CD4-positive, alpha-beta memory T cell (primary cell): ENCODE measurements at regions not wholly inside any gene's neighbourhood (a gene's known extent, or its start where the extent isn't known, plus 50 kb on each side); places are given as distances from the start of the nearest gene placed in this dataset.

Experiments used
- CTCF ChIA-PET: fragments of 350-600 bp; sonication (Branson Sonifier 250); formaldehyde crosslinking; loops from one replicate; lab custom pipeline; 2021; ENCODE audit warnings: inconsistent platforms; ENCODE audit not compliant: partially characterized antibody; lab: Charles Lee
- POLR2A ChIA-PET: fragments of 350-600 bp; sonication (Branson Sonifier 250); formaldehyde crosslinking; loops from one replicate; lab custom pipeline; 2021; ENCODE audit not compliant: partially characterized antibody; lab: Charles Lee
- DNase-seq, 5 donors: peaks; one replicate each; pipeline versions ENCODE4 v3.0.0 to v3.0.0-alpha.2; 2020 to 2022; ENCODE audit warnings: mixed read lengths in 1 of 5
- H3K27ac ChIP-seq: one replicate; pipeline ENCODE4 v1.7.0; 2013; ENCODE audit warnings: low read depth, low read length
- H3K27me3 ChIP-seq: 2 replicates; pipeline ENCODE4 v1.7.0; 2013; ENCODE audit warnings: mild to moderate bottlenecking, low read length, moderate library complexity; ENCODE audit not compliant: insufficient read depth
- H3K36me3 ChIP-seq: 2 replicates; pipeline ENCODE4 v1.7.0; 2013; ENCODE audit warnings: mild to moderate bottlenecking, low read length, moderate library complexity; ENCODE audit not compliant: insufficient read depth
- H3K4me1 ChIP-seq: 2 replicates; pipeline ENCODE4 v1.7.0; 2013; ENCODE audit warnings: mild to moderate bottlenecking, low read length, moderate library complexity; ENCODE audit not compliant: insufficient read depth
- H3K4me3 ChIP-seq, 2 donors: one replicate each; pipeline ENCODE4 v1.7.0; 2013; ENCODE audit warnings: low read length in 2 of 2, mild to moderate bottlenecking in 1 of 2
- H3K9me3 ChIP-seq, 2 donors: one replicate each; pipeline ENCODE4 v1.7.0; 2013; ENCODE audit warnings: low read length in 2 of 2, control low read depth in 1 of 2; ENCODE audit not compliant: control insufficient read depth in 1 of 2
- H3K27ac Mint-ChIP-seq, 7 donors: one replicate each; pipeline ENCODE4 v1.8.0; 2020 to 2021; ENCODE audit warnings: mixed read lengths in 7 of 7, mild to moderate bottlenecking in 6 of 7, inconsistent platforms in 3 of 7, moderate library complexity in 3 of 7
- H3K27me3 Mint-ChIP-seq, 2 donors: one replicate each; pipeline ENCODE4 v1.8.0; 2020 to 2021; ENCODE audit warnings: mixed read lengths in 2 of 2
- H3K36me3 Mint-ChIP-seq, 2 donors: one replicate each; pipeline ENCODE4 v1.8.0; 2020 to 2021; ENCODE audit warnings: mixed read lengths in 2 of 2, inconsistent platforms in 1 of 2, mild to moderate bottlenecking in 1 of 2
- H3K4me1 Mint-ChIP-seq, 4 donors: one replicate each; pipeline ENCODE4 v1.8.0; 2020 to 2021; ENCODE audit warnings: mixed read lengths in 4 of 4, mild to moderate bottlenecking in 1 of 4
- H3K4me3 Mint-ChIP-seq, 8 donors: one replicate each; pipeline ENCODE4 v1.8.0; 2020 to 2021; ENCODE audit warnings: mixed read lengths in 8 of 8, mild to moderate bottlenecking in 7 of 8, moderate library complexity in 6 of 8, inconsistent platforms in 3 of 8
- H3K9me3 Mint-ChIP-seq, 8 donors: one replicate each; pipeline ENCODE4 v1.8.0; 2020 to 2021; ENCODE audit warnings: mixed read lengths in 8 of 8, mild to moderate bottlenecking in 5 of 8, inconsistent platforms in 3 of 8, moderate library complexity in 1 of 8
- intact Hi-C: fragments of 100-400 bp; cut with micrococcal nuclease; formaldehyde crosslinking; loops from one replicate; pipeline ENCODE4 v1.15.1; 2023

DNA sequence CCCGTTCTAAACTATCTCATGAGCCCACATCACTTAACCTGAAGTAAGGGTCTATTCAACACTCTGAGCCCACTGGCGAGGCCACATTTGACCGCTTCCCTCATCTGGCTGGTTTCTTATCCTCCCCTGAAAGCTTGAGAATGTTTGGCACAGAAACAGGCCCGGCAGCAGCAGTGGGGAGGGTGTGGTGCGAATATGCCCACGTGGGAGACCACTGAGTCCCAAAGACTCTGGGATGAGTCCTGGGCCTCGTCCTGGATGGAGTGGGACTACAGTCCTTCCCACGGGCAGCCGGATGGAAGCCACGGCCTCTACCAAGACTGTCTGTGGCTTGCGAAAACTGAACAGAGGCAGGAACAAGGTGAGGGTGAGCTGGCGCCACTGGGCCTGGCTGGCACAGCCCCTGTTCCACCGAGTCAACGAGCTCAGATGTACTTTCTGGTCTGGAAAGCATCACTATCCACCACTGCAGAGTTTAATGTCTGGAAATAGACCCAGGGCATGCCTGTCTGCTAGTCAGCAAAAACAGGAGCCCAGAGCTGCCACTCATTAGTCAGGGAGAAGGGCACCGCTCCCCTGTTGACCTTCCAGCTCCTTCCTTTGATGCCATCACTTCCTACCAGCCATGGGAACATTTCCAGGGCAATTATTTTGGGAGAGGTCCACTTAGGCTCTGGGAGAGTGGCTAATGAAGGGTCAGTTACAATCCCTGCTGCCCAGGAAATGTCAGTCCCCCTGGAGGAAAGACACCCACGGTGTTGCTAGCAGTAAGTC is 386.6 kb downstream of the MATN1 start:
- H3K4me3 ChIP-seq = no peak overlapping the region
- intact Hi-C loops = no loop called here
- no peaks in the 10 kb centered on the region for H3K4me1 ChIP-seq
- H3K9me3 Mint-ChIP-seq = no peaks in the 10 kb centered on the region
- no peaks in the 10 kb centered on the region for H3K36me3 Mint-ChIP-seq
- no peaks in the 10 kb centered on the region for H3K4me1 Mint-ChIP-seq
- H3K9me3 ChIP-seq = no peaks in the 10 kb centered on the region
- ChIA-PET CTCF (no interaction called here), POLR2A (no interaction called here)
- H3K27me3 ChIP-seq = no peaks in the 10 kb centered on the region
- H3K4me3 Mint-ChIP-seq = no peak overlapping the region
- no peak overlapping the region for H3K27ac ChIP-seq
- peaks cover 0 to 3% of the 10 kb centered on the region in 2 donors for H3K27me3 Mint-ChIP-seq
- DNase-seq = no peak
- no peaks in the 10 kb centered on the region for H3K36me3 ChIP-seq
- no peak overlapping the region for H3K27ac Mint-ChIP-seq

DNA sequence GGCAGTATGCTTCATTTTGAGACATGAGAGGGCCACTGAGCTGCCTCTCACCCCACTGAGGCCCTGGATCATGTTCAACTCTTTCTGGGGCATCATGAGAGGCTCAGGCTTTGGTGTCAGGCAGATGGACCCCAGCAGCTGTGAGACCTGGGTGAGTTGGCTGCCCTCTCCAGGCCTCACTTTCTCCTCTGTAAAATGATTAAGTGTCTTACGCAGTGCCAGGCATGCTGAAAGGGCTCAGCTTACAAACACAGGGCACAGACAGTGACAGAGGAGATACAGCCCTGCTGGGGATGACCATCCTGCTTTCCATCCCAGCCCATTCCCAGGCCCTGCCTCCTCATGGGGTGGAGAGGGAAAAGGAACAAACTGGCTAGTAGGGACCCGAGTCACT is 387.4 kb downstream of the MATN1 start:
- H3K27ac ChIP-seq = no peak overlapping the region
- H3K4me3 ChIP-seq = no peak overlapping the region
- intact Hi-C loops = no loop called here
- ChIA-PET POLR2A (no interaction called here), CTCF (no interaction called here)
- no peaks in the 10 kb centered on the region for H3K9me3 Mint-ChIP-seq
- H3K36me3 Mint-ChIP-seq = no peaks in the 10 kb centered on the region
- no peaks in the 10 kb centered on the region for H3K27me3 ChIP-seq
- peaks cover 0 to 3% of the 10 kb centered on the region in 2 donors for H3K27me3 Mint-ChIP-seq
- H3K4me3 Mint-ChIP-seq = no peak overlapping the region
- H3K4me1 ChIP-seq = no peaks in the 10 kb centered on the region
- no peaks in the 10 kb centered on the region for H3K36me3 ChIP-seq
- no peaks in the 10 kb centered on the region for H3K4me1 Mint-ChIP-seq
- no peak for DNase-seq
- H3K27ac Mint-ChIP-seq = no peak overlapping the region
- no peaks in the 10 kb centered on the region for H3K9me3 ChIP-seq

- Mint-ChIP-seq H3K36me3 (no peaks in the 10 kb centered on the region), H3K27me3 (peaks cover 0 to 3% of the 10 kb centered on the region in 2 donors), H3K9me3 (no peaks in the 10 kb centered on the region), H3K4me3 (no peak overlapping the region), H3K27ac (no peak overlapping the region), H3K4me1 (no peaks in the 10 kb centered on the region)
- Histone ChIP-seq H3K9me3 (no peaks in the 10 kb centered on the region), H3K27me3 (no peaks in the 10 kb centered on the region), H3K27ac (no peak overlapping the region), H3K4me1 (no peaks in the 10 kb centered on the region), H3K4me3 (no peak overlapping the region), H3K36me3 (no peaks in the 10 kb centered on the region)
- ChIA-PET CTCF (no interaction called here), POLR2A (no interaction called here)
- no peak for DNase-seq
- intact Hi-C loops = no loop called here
These were observed 387.9 kb downstream of the MATN1 start for GRCh38 chr1:30335389-30335996.

DNA sequence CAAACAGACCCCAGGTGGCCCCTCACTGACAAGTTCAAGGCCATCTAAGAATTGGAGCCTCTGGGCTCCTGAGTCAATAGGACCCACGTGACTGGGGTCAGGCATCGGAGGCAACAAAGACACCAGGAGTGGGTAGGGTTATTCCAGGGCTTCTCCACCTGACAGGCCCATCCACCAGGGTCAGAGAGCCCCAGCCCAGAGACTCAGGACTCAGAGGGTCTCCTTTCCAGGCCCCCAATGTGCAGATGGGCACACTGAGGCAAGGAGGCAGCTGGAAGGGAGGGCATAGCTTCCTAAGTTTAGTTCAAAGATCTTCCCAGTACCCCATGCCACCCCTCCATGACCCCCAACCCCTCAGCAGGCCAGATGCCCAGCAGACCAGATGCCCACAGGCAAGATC is 388.6 kb downstream of the MATN1 start:
- no peaks in the 10 kb centered on the region for H3K9me3 ChIP-seq
- no peak for DNase-seq
- Mint-ChIP-seq H3K27me3 (peaks cover 0 to 7% of the 10 kb centered on the region in 2 donors), H3K27ac (no peak overlapping the region), H3K4me3 (no peak overlapping the region), H3K9me3 (no peaks in the 10 kb centered on the region), H3K4me1 (no peaks in the 10 kb centered on the region), H3K36me3 (no peaks in the 10 kb centered on the region)
- no peak overlapping the region for H3K27ac ChIP-seq
- H3K27me3 ChIP-seq = no peaks in the 10 kb centered on the region
- H3K36me3 ChIP-seq = no peaks in the 10 kb centered on the region
- POLR2A ChIA-PET = no interaction called here
- H3K4me3 ChIP-seq = no peak overlapping the region
- CTCF ChIA-PET = no interaction called here
- no peaks in the 10 kb centered on the region for H3K4me1 ChIP-seq
- intact Hi-C loops = no loop called here

GRCh38 chr1:30332116-30333094 is 391.0 kb downstream of the MATN1 start:
- CTCF ChIA-PET = no interaction called here
- H3K36me3 Mint-ChIP-seq = no peaks in the 10 kb centered on the region
- no peak overlapping the region for H3K27ac ChIP-seq
- no peaks in the 10 kb centered on the region for H3K9me3 Mint-ChIP-seq
- POLR2A ChIA-PET = no interaction called here
- no peaks in the 10 kb centered on the region for H3K4me1 ChIP-seq
- no peak overlapping the region for H3K4me3 ChIP-seq
- intact Hi-C loops = no loop called here
- no peaks in the 10 kb centered on the region for H3K36me3 ChIP-seq
- no peak overlapping the region for H3K4me3 Mint-ChIP-seq
- H3K27me3 Mint-ChIP-seq = peaks cover 3 to 13% of the 10 kb centered on the region in 2 donors
- no peak overlapping the region for H3K27ac Mint-ChIP-seq
- no peaks in the 10 kb centered on the region for H3K9me3 ChIP-seq
- H3K4me1 Mint-ChIP-seq = no peaks in the 10 kb centered on the region
- H3K27me3 ChIP-seq = no peaks in the 10 kb centered on the region
- DNase-seq = no peak

- no peak for DNase-seq
- H3K9me3 ChIP-seq = no peaks in the 10 kb centered on the region
- H3K4me3 ChIP-seq = no peak overlapping the region
- no peaks in the 10 kb centered on the region for H3K4me1 ChIP-seq
- no peaks in the 10 kb centered on the region for H3K9me3 Mint-ChIP-seq
- H3K4me3 Mint-ChIP-seq = no peak overlapping the region
- CTCF ChIA-PET = no interaction called here
- H3K27me3 Mint-ChIP-seq = peaks cover 4 to 16% of the 10 kb centered on the region in 2 donors
- H3K36me3 ChIP-seq = no peaks in the 10 kb centered on the region
- POLR2A ChIA-PET = no interaction called here
- H3K27ac Mint-ChIP-seq = no peak overlapping the region
- H3K27ac ChIP-seq = no peak overlapping the region
- no peaks in the 10 kb centered on the region for H3K27me3 ChIP-seq
- intact Hi-C loops = no loop called here
- no peaks in the 10 kb centered on the region for H3K36me3 Mint-ChIP-seq
- H3K4me1 Mint-ChIP-seq = no peaks in the 10 kb centered on the region
These were observed 391.8 kb downstream of the MATN1 start for GRCh38 chr1:30331415-30332065.

GRCh38 chr1:30330644-30331043 is 392.7 kb downstream of the MATN1 start:
- intact Hi-C loops = no loop called here
- Histone ChIP-seq H3K27me3 (no peaks in the 10 kb centered on the region), H3K27ac (no peak overlapping the region), H3K9me3 (no peaks in the 10 kb centered on the region), H3K36me3 (no peaks in the 10 kb centered on the region), H3K4me1 (no peaks in the 10 kb centered on the region), H3K4me3 (no peak overlapping the region)
- Mint-ChIP-seq H3K27me3 (peaks cover 4 to 18% of the 10 kb centered on the region in 2 donors), H3K36me3 (no peaks in the 10 kb centered on the region), H3K4me3 (no peak overlapping the region), H3K27ac (no peak overlapping the region), H3K4me1 (no peaks in the 10 kb centered on the region), H3K9me3 (no peaks in the 10 kb centered on the region)
- POLR2A ChIA-PET = no interaction called here
- CTCF ChIA-PET = no interaction called here
- DNase-seq = no peak
